Glutamatergic neuron (in vitro differentiated cells): ENCODE measurements at regions not wholly inside any gene's neighbourhood (a gene's known extent, or its start where the extent isn't known, plus 50 kb on each side); places are given as distances from the start of the nearest gene placed in this dataset.
A peak's percentile ranks its signal among the peaks of the same experiment; 100 is the strongest.

Experiments used
- DNase-seq: peaks from one replicate; pipeline ENCODE4 v3.0.0; 2022
- H3K27ac Mint-ChIP-seq: one replicate; pipeline ENCODE4 v1.8.0; 2020; ENCODE audit warnings: mild to moderate bottlenecking, mixed read lengths, inconsistent platforms; ENCODE audit not compliant: unreplicated experiment
- H3K27me3 Mint-ChIP-seq: one replicate; pipeline ENCODE4 v1.8.0; 2020; ENCODE audit warnings: mild to moderate bottlenecking, moderate library complexity, mixed read lengths, inconsistent platforms; ENCODE audit not compliant: unreplicated experiment
- H3K36me3 Mint-ChIP-seq: one replicate; pipeline ENCODE4 v1.8.0; 2020; ENCODE audit warnings: mild to moderate bottlenecking, mixed read lengths, inconsistent platforms; ENCODE audit not compliant: unreplicated experiment
- H3K4me1 Mint-ChIP-seq: one replicate; pipeline ENCODE4 v1.8.0; 2020; ENCODE audit warnings: mild to moderate bottlenecking, low read depth, mixed read lengths, inconsistent platforms; ENCODE audit not compliant: unreplicated experiment
- H3K4me3 Mint-ChIP-seq: one replicate; pipeline ENCODE4 v1.8.0; 2020; ENCODE audit warnings: mild to moderate bottlenecking, mixed read lengths, inconsistent platforms; ENCODE audit not compliant: unreplicated experiment
- H3K9me3 Mint-ChIP-seq: one replicate; pipeline ENCODE4 v1.8.0; 2020; ENCODE audit warnings: mild to moderate bottlenecking, moderate library complexity, mixed read lengths, inconsistent platforms; ENCODE audit not compliant: unreplicated experiment
- CTCF ChIP-seq: fragments of 200-600 bp; sonication (generic); IDR thresholded peaks from one replicate; pipeline ENCODE4 v1.5.0; 2021; ENCODE audit not compliant: partially characterized antibody, unreplicated experiment

GRCh38 chr12:14253496-14253895 lies 112.0 kb upstream of the ATF7IP start:
- no peaks in the 10 kb centered on the region for H3K36me3 Mint-ChIP-seq
- peaks cover 13% of the 10 kb centered on the region for H3K9me3 Mint-ChIP-seq
- H3K4me1 Mint-ChIP-seq, result peaks cover 23% of the 10 kb centered on the region
- no peak overlapping the region for H3K27ac Mint-ChIP-seq
- H3K27me3 Mint-ChIP-seq, result peaks cover 6% of the 10 kb centered on the region
- no peak for TF ChIP-seq CTCF
- H3K4me3 Mint-ChIP-seq, result no peak overlapping the region
- DNase-seq, result no peak

GRCh38 chr12:14254781-14255180 lies 110.7 kb upstream of the ATF7IP start:
- Mint-ChIP-seq H3K4me1 (peaks cover 29% of the 10 kb centered on the region), H3K36me3 (no peaks in the 10 kb centered on the region), H3K4me3 (no peak overlapping the region), H3K27me3 (peaks cover 11% of the 10 kb centered on the region), H3K9me3 (peaks cover 18% of the 10 kb centered on the region), H3K27ac (no peak overlapping the region)
- DNase-seq, result no peak
- TF ChIP-seq CTCF, result no peak

- peak overlapping the region; percentile 100 for H3K27ac Mint-ChIP-seq
- TF ChIP-seq CTCF, result no peak
- H3K4me3 Mint-ChIP-seq, result peak overlapping the region; percentile 72
- H3K36me3 Mint-ChIP-seq, result no peaks in the 10 kb centered on the region
- peaks cover 38% of the 10 kb centered on the region for H3K4me1 Mint-ChIP-seq
- H3K27me3 Mint-ChIP-seq, result peaks cover 14% of the 10 kb centered on the region
- H3K9me3 Mint-ChIP-seq, result peaks cover 23% of the 10 kb centered on the region
- DNase-seq, result no peak
Observed at GRCh38 chr12:14256121-14256520, 109.4 kb upstream of the ATF7IP start.

- H3K27ac Mint-ChIP-seq, result peak overlapping the region; percentile 100
- H3K9me3 Mint-ChIP-seq, result peaks cover 24% of the 10 kb centered on the region
- peaks cover 40% of the 10 kb centered on the region for H3K4me1 Mint-ChIP-seq
Observed at GRCh38 chr12:14256555-14257169, 108.8 kb upstream of the ATF7IP start.

More at GRCh38 chr12:14256555-14257169, 108.8 kb upstream of the ATF7IP start:
- H3K36me3 Mint-ChIP-seq, result peaks cover under 1% of the 10 kb centered on the region
- H3K27me3 Mint-ChIP-seq, result peaks cover 14% of the 10 kb centered on the region
- peak; percentile 78 for TF ChIP-seq CTCF
- peak overlapping the region; percentile 72 for H3K4me3 Mint-ChIP-seq
- DNase-seq, result peak; percentile 80
